Stimulated activated CD4-positive, alpha-beta T cell treated with anti-CD3 and anti-CD28 coated beads, TNF-alpha, amount 100 ng/mL, for 48 hours (primary cell): ENCODE measurements at regions not wholly inside any gene's neighbourhood (a gene's known extent, or its start where the extent isn't known, plus 50 kb on each side); places are given as distances from the start of the nearest gene placed in this dataset.

Experiments
- DNase-seq, 3 donors: peaks; one replicate each; pipeline ENCODE4 v3.0.0-alpha.2; 2020; ENCODE audit warnings: low read depth in 3 of 3

DNA sequence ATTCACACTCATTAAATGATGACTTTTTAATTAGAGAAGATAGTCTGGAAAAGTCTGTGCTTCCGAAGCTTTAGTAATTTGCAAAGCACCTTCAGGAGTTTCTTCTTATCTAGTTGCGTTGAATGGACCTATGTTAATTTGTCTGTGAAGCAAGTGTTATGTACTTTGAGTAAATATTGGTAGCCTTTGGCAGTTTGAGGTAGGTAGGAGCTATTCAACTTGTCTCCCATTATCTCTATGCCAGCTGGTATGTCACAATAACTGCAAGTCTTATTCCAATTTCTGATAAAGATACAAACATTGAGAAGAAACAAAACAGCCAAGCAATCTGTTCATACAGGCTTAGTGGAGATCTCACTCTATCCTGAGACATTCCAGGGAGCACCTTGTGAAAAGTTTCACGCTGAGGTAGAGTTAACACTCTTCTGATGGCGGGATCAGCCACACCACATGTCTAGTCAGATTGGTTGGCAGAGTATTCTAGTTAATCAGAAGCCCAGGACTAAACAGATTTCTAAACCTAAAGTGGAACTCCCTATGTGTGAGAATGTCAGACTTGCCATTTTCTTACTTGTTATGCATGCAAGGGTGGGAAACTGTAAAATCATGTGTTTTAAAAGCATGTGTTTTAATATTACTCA is 219.8 kb upstream of the MANEA start:
- no peak for DNase-seq

DNA sequence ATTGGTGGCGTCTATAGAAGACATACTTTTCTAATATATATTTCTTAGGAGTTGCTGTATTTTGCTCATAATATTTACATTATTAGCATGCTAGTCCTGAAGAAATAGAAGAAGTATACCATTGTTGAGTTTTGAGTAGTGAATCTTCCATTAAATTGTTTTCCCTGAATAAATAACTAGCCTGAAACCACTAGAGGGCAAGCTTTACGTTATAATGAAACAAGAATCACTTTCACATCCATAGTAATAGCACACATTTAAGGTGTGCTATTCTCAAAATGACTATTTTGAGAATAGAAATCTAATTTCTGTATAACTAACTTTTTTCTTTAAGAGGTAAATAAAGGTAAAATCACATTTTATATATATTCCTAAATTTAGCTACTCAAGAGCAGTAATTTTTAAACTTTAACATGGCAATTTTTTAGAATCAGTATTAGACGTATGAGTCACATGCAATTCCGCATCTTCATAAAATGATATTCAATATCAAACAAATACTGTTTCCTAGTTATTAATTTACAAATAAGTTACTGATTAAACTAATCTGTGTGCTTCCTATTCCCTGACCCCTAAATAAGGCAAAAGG is 213.2 kb upstream of the MANEA start:
- DNase-seq, result no peak

DNA sequence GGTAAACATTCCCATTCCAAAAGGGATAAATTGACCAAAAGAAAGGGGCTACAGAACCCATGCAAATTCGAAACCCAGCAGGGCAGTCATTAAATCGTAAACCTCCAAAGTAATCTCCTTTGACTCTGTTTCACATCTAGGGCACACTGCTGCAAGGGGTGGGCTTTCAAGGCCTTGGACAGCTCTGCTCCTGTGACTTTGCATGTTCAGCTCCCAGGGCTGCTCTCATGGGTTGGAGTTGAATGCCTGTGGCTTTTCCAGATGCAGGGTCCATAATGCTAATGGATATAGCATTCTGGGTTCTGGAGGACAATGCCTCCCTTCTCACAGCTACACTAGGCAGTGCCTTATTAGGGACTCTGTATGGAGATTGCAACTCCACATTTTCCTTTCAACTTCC is 211.9 kb upstream of the MANEA start:
- DNase-seq, result no peak

DNA sequence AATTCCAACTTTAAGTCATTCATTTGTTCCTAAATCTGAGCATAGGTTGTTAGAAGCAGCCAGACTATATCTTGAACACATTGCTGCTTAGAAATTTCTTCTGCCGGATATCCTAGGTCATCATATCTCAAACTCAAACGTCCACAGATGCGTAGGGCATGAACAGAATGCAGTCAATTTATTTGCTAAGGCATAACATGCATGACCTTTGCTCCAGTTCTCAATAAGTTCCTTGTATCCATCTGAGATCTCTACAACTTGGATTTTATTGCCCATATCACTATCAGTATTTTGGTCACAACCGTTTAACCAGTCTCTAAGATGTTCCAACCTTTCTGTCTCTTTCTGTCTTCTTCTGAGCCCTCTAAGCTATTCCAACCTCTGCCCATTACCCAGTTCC is 210.9 kb upstream of the MANEA start:
- DNase-seq, result no peak

DNA sequence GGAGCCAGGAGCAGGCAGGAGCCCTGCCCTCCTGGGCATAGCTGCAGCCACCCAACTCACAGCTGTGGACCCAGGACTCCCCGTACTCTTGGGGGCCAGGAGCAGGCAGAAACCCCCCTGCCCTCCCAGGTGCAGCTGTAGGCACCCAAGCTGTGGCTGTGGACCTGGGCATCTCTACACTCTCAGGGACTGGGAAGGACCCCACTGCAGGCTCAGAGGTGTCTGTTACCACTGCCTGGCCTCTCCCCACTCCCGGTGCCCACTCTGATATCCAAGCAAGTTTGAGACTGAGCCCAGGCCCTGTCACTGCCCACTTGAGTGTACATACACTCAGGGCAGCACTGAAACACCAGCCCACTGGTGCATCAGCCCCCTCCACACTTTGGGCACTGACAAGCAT is 193.5 kb upstream of the MANEA start:
- DNase-seq, result no peak

DNA sequence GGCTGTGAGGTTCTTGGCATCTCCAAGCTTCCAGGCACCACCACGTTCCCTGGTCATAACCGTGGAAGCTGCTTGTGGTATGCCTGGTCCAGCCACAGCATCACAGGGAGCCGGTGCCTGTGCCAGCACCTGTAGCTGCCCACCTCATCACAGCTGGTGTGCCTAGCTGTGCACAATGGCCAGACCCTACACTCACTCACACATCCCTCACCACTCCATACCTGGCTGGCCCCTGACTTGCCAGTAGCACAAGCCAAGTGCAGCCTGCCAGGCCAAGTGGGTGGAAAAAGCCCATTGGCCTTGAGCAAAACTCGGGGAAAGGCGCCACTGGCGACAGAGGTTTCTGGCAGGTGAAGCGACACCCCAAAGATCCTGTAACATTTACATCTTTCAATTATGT is 192.3 kb upstream of the MANEA start:
- DNase-seq, result no peak

DNA sequence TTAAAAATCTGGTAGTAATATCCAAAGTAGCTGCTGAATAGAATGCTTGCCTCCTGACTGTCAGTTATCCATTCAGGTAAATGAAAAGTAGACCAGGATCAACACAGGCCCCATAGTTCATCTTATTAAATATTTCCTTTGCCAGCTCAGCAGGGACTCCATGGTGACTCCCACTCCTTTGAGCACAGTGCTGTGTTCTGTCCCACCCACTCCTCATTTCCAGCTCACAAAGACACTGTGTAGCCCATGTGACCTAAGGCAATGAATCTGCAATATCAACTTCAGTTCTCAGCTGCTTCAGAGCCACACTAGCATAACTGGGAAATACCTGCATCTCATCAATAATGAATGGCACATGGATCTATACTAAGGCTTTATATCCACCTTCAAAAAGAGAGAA is 189.5 kb upstream of the MANEA start:
- DNase-seq, result no peak

DNA sequence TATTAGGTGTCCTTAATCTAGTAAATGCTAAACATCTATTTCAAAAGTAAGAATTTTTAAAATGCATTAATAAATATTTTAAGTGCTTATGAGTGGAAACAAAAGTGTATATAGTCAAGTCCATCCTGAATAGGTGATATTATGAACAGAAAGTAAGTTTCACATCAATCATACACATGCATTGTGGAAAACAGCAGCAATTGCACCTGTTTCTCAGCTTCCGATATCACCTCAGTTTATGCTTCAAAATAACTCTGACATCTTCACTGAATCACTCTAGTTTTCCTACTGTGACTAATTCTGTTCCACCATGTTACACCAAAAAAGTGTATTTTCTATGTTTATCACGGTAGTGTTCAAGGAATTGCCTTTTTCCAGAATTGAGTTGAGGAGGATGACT is 172.6 kb upstream of the MANEA start:
- DNase-seq, result no peak

DNA sequence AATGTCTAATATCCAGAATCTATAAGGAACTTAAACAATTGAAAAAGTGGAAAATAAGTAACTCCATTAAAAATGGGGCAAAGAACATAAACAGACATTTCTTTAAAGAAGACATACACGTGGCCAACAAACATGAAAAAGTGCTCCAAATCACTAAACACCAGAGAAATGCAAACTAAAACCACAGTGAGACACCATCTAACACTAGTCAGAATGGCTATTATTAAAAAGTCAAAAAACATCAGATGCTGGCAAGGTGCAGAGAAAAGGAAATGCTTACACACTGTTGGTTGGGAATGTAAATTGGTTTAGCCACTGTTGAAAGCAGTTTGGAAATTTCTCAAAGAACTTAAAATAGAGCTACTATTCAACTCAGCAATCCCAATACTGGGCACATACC is 169.2 kb upstream of the MANEA start:
- no peak for DNase-seq

DNA sequence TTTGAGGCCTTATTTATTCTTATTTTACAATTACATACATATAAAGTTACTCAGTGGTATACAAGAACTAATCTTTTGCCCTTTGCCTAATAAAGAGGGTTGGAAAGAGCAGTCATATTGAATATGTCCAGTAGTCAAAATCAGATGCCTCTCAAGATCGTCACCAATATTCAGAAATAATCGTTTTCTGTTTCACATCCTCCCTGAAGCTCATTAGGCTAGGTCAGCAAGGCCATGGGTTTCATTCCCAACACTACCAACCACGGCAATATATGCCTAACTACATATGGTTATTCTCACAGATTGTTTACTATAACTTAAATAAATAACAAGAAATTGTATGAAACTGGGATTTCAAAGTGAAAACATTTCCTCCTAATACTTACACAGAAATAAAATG is 167.2 kb upstream of the MANEA start:
- no peak for DNase-seq

DNA sequence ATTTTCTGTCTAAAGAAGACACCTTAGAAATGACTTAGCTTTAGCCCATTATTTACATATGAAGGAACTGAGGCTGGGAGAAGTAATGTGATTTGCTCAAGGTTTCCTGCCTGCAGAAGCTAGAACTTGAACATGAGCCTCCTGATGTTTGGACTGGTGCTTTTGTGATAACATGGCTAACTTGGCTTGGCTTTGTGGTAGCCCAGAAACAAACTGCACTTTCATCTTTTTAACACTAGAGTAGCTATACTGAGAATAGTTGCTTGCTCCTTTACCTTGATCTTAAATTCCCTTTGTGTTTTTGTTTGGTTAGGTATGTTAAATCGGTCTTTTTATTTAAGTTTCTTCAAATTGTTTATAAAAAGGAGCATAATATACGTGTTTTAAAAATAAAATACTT is 163.5 kb upstream of the MANEA start:
- DNase-seq, result no peak

DNA sequence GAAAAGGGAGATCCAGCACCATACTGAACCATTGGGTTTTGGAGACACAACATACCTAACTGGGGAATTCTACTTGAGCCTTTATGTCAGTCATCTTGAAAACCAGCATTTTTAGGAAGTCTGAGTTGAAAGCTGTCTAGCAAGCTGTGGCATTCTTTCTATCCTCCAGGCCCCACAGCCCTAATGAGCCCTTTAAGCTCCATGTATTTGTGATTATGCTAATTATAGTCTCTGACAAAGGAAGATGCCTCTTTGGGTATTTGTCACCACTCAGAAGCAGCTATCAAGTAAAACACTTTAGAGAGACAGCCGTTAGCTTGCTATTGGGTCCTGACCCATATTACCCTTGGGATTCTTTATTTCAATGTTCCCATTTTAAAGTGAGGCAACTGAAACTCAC is 159.5 kb upstream of the MANEA start:
- no peak for DNase-seq

DNA sequence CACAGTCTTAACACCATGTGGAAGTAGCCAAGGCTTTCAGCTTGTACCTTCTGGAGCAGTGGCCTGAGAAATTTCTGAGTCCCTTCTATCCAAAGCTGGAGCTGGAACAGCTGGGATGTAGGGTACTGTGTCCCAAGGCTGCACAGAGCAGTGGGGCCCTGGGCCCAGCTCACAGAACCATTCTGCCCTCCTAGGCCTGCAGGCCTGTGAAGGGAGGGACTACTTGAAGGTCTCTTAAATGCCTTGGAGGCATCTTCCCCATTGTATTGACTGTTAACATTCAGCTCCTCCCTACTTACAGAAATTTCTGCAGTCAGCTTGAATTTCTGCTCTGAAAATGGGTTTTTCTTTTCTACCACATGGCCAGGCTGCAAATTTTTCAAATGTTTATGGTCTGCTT is 156.5 kb upstream of the MANEA start:
- no peak for DNase-seq

DNA sequence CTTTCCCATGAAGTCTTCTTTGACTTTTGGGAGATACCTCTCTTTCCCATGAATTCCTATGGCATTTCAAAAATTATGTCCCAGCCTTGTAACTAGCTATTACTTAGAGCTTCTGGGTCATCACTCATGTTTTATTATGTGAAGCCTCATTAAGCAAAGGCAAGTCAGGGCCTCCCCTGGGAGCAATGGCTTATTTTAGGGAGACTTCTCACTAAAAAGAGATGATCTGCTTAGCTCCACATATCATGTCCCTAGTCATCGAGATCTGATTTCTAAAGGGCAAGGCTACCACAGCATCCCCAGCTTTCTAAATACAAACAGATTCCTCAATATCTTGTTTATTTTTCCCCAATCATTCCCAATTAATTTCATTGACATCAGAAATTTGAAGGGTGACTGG is 154.0 kb upstream of the MANEA start:
- DNase-seq, result no peak

DNA sequence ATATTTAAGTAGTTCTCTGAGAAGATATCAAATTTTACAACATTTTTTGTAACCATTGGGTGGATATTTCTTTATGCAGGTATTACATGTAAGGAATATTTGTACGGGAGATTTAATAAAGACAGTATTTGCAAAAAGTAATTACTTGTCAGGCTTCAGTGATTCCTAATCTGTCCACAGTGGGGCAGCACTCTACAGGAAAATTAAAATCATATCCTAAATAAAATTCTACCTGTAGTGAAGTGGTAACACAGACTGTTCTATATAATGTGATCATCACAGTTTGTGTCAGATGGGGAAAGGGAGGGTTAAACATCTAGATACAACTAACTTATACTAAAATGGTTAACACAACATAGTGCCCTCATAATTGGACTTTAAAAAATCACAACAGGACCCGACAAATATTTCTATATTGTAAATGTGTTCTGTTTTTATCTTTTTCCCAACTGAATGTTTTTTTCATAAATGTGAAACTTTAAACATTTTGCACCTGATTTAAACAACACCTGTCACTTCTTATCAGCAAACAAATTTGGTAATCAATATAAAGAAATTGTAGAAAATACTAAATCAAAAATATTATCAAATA is 145.6 kb upstream of the MANEA start:
- peak in 1 of 3 donors; percentile 8 for DNase-seq

DNA sequence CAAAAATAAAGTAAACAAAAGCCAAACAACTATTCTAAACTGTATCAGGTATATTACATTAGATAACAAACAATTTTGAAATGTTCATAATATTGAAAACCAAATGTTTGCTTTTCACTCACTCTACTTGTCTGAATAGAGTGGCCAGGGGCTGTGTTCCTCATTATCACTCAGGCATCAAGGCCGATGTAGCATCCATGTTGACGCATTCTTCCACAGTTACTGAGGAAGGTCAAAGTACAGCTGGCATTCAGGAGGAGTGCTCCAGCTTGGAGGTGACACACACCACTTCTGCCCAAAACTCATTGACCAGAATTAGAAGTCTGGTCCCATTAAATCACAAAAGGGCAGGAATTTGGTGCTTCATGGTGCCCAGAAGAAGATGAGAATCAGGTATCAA is 137.6 kb upstream of the MANEA start:
- no peak for DNase-seq

DNA sequence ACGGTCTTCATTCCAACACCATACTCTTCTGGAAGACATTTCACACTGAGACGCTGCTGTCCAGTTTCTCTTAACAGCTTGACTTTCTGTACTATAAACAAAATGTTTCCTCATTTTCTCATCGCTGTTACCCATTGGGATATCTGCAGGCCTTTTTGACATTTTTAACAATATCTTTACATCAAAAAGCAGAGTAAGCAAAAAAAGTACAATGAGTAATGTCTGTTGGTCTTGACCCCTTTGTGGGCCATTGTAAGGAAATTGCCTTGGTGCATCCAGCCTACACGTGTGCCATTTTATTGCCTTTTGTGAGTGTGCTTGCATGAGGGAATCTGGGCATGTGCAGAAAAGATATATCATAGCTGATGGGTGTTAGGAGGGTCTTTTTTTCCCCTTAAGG is 129.1 kb upstream of the MANEA start:
- no peak for DNase-seq

DNA sequence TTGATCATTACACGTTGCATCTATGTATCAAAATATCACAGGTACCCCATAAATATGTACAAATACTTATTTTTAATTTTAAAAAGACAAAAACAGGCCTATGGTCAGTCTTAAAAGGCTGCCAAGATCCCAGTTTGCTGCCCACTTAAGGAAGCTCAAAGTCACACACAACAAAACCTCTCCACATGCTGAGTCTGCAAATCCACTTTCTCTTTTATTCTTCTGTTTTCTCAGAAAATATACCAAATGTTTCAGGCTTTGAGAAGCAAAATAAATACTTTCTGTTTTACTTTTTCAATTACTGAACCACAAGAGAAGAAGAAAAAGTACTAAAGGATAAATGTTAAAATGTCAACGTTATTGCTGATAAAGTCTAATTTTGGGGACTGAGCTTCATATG is 107.8 kb upstream of the MANEA start:
- DNase-seq, result no peak

DNA sequence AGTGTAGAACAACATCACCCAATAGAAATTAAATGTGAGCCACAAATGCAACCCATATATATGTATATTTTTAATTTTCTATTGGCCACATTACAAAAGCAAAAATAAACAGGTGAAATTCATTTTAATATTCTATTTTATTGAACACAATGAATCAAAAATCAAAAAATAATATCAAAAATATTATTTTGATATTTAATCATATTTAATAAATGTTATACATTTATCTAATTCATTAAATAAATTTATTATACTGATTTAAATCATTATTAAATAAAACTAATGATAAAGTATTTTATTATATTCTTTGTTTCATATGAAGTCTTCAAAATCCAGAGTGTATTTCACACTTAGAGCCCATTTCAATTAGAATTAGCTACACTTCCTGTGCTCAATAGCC is 98.4 kb upstream of the MANEA start:
- DNase-seq, result no peak

DNA sequence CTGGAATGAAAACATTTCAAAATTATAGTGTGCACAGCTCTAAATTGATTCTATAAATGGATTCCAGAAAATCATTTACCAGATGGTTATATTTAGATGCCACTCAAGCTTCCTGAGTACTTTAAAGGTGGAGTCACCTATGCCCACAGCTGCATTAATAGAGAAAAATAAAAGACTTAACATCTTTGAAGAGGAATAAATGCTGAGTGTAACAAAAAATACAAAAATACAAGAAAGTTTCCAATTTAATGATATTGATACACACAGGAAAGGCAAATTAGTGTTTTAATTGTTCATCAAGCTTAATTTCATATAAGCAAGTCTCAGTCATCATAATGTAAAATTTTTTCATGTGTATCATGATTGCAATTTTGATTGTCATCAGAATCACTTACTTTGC is 89.5 kb upstream of the MANEA start:
- DNase-seq, result no peak

DNA sequence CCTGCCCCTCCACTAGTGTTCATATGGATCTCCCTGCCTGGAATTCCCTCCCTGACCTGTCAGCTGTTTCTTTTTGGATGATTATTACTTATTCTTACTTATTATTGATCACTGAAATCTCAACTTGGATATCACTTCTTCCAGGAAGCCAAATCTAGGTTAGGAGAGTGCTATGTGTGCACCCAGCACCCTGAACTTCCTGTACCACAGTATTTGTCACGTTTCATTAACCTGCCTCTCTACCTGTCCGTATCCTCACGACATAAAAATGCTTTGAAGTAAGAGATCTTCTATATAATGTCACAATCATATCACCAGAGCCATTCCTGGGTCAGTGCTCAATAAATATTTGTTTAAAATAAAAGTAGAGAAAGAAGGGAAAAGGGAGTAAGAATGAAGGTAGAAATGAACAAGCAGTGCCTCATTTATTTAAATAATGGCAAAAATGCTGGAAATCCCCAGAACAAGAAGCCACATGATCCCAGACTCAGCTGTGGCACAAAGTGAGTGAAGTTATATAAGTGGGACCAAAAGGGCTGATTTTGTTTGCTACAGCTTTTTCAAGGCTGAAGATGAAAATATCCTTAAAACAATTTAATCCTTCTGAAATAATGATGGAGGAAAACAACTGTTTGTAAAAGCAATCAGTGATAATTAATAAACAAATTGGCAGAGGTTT is 88.0 kb upstream of the MANEA start:
- DNase-seq, result no peak

DNA sequence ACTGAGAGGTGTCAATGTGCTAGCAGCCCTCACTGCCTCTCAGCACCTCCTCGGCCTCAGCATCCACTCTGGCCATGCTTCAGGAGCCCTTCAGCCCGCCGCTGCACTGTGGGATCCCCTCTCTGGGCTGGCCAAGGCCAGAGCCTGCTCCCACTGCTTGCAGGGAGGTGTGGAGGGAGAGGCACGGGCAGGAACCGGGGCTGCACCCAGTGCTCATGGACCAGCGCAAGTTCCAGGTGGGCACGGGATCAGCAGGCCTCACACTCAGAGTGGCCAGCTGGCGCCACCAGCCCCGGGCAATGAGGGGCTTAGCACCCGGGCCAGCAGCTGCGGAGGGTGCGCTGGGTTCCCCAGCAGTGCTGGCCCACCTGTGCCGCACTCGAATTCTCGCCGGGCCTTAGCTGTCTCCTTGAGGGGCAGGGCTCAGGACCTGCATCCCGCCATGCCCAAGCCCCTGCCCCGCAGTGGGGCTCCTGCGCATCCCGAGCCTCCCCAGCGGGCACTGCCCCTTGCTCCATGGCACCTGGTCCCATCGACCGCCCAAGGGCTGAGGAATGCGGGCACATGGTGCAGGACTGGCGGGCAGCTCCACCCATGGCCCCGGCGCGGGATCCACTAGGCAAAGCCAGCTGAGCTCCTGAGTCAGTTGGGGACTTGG is 80.4 kb upstream of the MANEA start:
- DNase-seq, result no peak
